Caco-2 (cell line): ENCODE measurements at regions not wholly inside any gene's neighbourhood (a gene's known extent, or its start where the extent isn't known, plus 50 kb on each side); places are given as distances from the start of the nearest gene placed in this dataset.

Source experiments
- BruUV-seq: library from RNA; stranded (reverse); fragments of 400-500 nt; replicated peaks from 2 replicates; lab custom pipeline; 2021; lab: Mats Ljungman, UMichigan
- CTCF ChIA-PET: fragments of 300-600 bp; sonication (Branson Sonifier 250); formaldehyde crosslinking; loops from one replicate; lab custom pipeline; 2022; ENCODE audit warnings: antibody characterized with exemption; lab: Charles Lee
- POLR2A ChIA-PET: fragments of 300-600 bp; sonication (Branson Sonifier 250); formaldehyde crosslinking; loops from one replicate; lab custom pipeline; 2022; ENCODE audit warnings: antibody characterized with exemption; lab: Charles Lee
- DNase-seq, 2 experiments: peaks; one replicate each; pipeline versions ENCODE4 v3.0.0 to v3.0.0-alpha.2; 2020 to 2022
- H3K27me3 ChIP-seq: replicated peaks from 2 replicates; pipeline ENCODE4 v1.6.0; 2011; ENCODE audit warnings: low read length; ENCODE audit not compliant: control insufficient read depth, insufficient read depth
- H3K36me3 ChIP-seq: 2 replicates; pipeline ENCODE4 v1.5.1; 2011; ENCODE audit warnings: low read length; ENCODE audit not compliant: control insufficient read depth, insufficient read depth
- H3K4me1 ChIP-seq: fragments of 250-450 bp; sonication (Bioruptor Pico); 2 replicates; pipeline ENCODE4 v1.5.1; 2020; ENCODE audit warnings: mild to moderate bottlenecking
- H3K4me3 ChIP-seq: 2 replicates; pipeline ENCODE4 v1.5.1; 2011; ENCODE audit warnings: low read depth, mild to moderate bottlenecking, control low read depth, low read length
- H3K9me3 ChIP-seq: fragments of 250-450 bp; sonication (Bioruptor Pico); 2 replicates; pipeline ENCODE4 v1.5.1; 2020; ENCODE audit warnings: mild to moderate bottlenecking, moderate library complexity
- H3K27ac Mint-ChIP-seq: one replicate; pipeline ENCODE4 v1.8.0; 2022; ENCODE audit warnings: mixed read lengths; ENCODE audit not compliant: unreplicated experiment
- H3K27me3 Mint-ChIP-seq: one replicate; pipeline ENCODE4 v1.8.0; 2022; ENCODE audit warnings: mixed read lengths; ENCODE audit not compliant: insufficient read depth, unreplicated experiment
- H3K36me3 Mint-ChIP-seq: one replicate; pipeline ENCODE4 v1.8.0; 2022; ENCODE audit warnings: mild to moderate bottlenecking, mixed read lengths; ENCODE audit not compliant: insufficient read depth, unreplicated experiment
- H3K4me1 Mint-ChIP-seq: one replicate; pipeline ENCODE4 v1.8.0; 2022; ENCODE audit warnings: low read depth, mixed read lengths; ENCODE audit not compliant: unreplicated experiment
- H3K4me3 Mint-ChIP-seq: one replicate; pipeline ENCODE4 v1.8.0; 2022; ENCODE audit warnings: mild to moderate bottlenecking, moderate library complexity, mixed read lengths; ENCODE audit not compliant: unreplicated experiment
- H3K9me3 Mint-ChIP-seq: one replicate; pipeline ENCODE4 v1.8.0; 2022; ENCODE audit warnings: mixed read lengths; ENCODE audit not compliant: unreplicated experiment
- intact Hi-C: fragments of 100-400 bp; cut with micrococcal nuclease; formaldehyde crosslinking; loops from one replicate; pipeline ENCODE4 v1.10.0; 2022; ENCODE audit not compliant: unreplicated experiment
- TF ChIP-seq, protein P1 (sequence below), 2 experiments: fragments of 200-600 bp in 1 of 2; IDR thresholded peaks; 1 replicate in 1 of 2; 2 replicates in 1 of 2; pipeline versions ENCODE4 v1.5.1 to v1.8.0; 2011 to 2022; ENCODE audit warnings: antibody characterized with exemption in 1 of 2, control low read depth in 1 of 2, inconsistent platforms in 1 of 2, low read depth in 1 of 2, low read length in 1 of 2, mild to moderate bottlenecking in 1 of 2, moderate library complexity in 1 of 2; ENCODE audit not compliant: insufficient read depth in 1 of 2, severe bottlenecking in 1 of 2, unreplicated experiment in 1 of 2

- no peaks in the 10 kb centered on the region for H3K27me3 Mint-ChIP-seq
- Histone ChIP-seq H3K9me3 (no peaks in the 10 kb centered on the region), H3K4me3 (no peak overlapping the region), H3K36me3 (no peaks in the 10 kb centered on the region), H3K4me1 (no peaks in the 10 kb centered on the region), H3K27me3 (no peaks in the 10 kb centered on the region)
- H3K4me3 Mint-ChIP-seq, result no peak overlapping the region
- TF ChIP-seq, protein P1, sequence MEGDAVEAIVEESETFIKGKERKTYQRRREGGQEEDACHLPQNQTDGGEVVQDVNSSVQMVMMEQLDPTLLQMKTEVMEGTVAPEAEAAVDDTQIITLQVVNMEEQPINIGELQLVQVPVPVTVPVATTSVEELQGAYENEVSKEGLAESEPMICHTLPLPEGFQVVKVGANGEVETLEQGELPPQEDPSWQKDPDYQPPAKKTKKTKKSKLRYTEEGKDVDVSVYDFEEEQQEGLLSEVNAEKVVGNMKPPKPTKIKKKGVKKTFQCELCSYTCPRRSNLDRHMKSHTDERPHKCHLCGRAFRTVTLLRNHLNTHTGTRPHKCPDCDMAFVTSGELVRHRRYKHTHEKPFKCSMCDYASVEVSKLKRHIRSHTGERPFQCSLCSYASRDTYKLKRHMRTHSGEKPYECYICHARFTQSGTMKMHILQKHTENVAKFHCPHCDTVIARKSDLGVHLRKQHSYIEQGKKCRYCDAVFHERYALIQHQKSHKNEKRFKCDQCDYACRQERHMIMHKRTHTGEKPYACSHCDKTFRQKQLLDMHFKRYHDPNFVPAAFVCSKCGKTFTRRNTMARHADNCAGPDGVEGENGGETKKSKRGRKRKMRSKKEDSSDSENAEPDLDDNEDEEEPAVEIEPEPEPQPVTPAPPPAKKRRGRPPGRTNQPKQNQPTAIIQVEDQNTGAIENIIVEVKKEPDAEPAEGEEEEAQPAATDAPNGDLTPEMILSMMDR (IDR thresholded peaks at IDR 0.05; ENCODE audit: insufficient read depth in 1 of 2, low read depth in 1 of 2, low read length in 1 of 2, severe bottlenecking in 1 of 2, unreplicated experiment in 1 of 2), result no peak
- no peak for DNase-seq
- CTCF ChIA-PET, result no interaction called here
- H3K27ac Mint-ChIP-seq, result no peak overlapping the region
- POLR2A ChIA-PET, result no interaction called here
- peaks cover 12% of the 10 kb centered on the region for H3K4me1 Mint-ChIP-seq
- no peaks in the 10 kb centered on the region for H3K36me3 Mint-ChIP-seq
- intact Hi-C loops, result no loop called here
- H3K9me3 Mint-ChIP-seq, result no peaks in the 10 kb centered on the region
- BruUV-seq, result no TSS peak
These were observed 242.0 kb downstream of the RHOU start for GRCh38 chr1:228977307-228977706.

- BruUV-seq, result no TSS peak
- Mint-ChIP-seq H3K4me1 (peaks cover 12% of the 10 kb centered on the region), H3K27ac (no peak overlapping the region), H3K4me3 (no peak overlapping the region), H3K27me3 (no peaks in the 10 kb centered on the region), H3K9me3 (no peaks in the 10 kb centered on the region), H3K36me3 (no peaks in the 10 kb centered on the region)
- ChIA-PET CTCF (no interaction called here), POLR2A (no interaction called here)
- DNase-seq, result no peak
- TF ChIP-seq, protein P1 (IDR thresholded peaks at IDR 0.05; ENCODE audit: insufficient read depth in 1 of 2, low read depth in 1 of 2, low read length in 1 of 2, severe bottlenecking in 1 of 2, unreplicated experiment in 1 of 2), result no peak
- Histone ChIP-seq H3K27me3 (no peaks in the 10 kb centered on the region), H3K36me3 (no peaks in the 10 kb centered on the region), H3K4me3 (no peak overlapping the region), H3K9me3 (no peaks in the 10 kb centered on the region), H3K4me1 (no peaks in the 10 kb centered on the region)
- intact Hi-C loops, result no loop called here
These were observed 242.5 kb downstream of the RHOU start for GRCh38 chr1:228977741-228978140.

- no peaks in the 10 kb centered on the region for H3K27me3 ChIP-seq
- no peak overlapping the region for H3K4me3 Mint-ChIP-seq
- ChIA-PET POLR2A (no interaction called here), CTCF (interaction anchor here (1.7 kb wide), 1 partner anchor 243 kb away, joined by 4 read pairs; the partner anchor contains the start of gene RHOU)
- no peaks in the 10 kb centered on the region for H3K36me3 Mint-ChIP-seq
- no peak overlapping the region for H3K4me3 ChIP-seq
- H3K9me3 ChIP-seq, result no peaks in the 10 kb centered on the region
- H3K4me1 ChIP-seq, result no peaks in the 10 kb centered on the region
- intact Hi-C loops, result no loop called here
- H3K36me3 ChIP-seq, result no peaks in the 10 kb centered on the region
- no peaks in the 10 kb centered on the region for H3K27me3 Mint-ChIP-seq
- no peak overlapping the region for H3K27ac Mint-ChIP-seq
- TF ChIP-seq, protein P1 (IDR thresholded peaks at IDR 0.05; ENCODE audit: insufficient read depth in 1 of 2, low read depth in 1 of 2, low read length in 1 of 2, severe bottlenecking in 1 of 2, unreplicated experiment in 1 of 2), result no peak
- peaks cover 12% of the 10 kb centered on the region for H3K4me1 Mint-ChIP-seq
- DNase-seq, result no peak
- H3K9me3 Mint-ChIP-seq, result no peaks in the 10 kb centered on the region
- no TSS peak for BruUV-seq
These were observed 243.4 kb downstream of the RHOU start for GRCh38 chr1:228978484-228979324.
